HG03196 (cell line): ENCODE measurements at regions not wholly inside any gene's neighbourhood (a gene's known extent, or its start where the extent isn't known, plus 50 kb on each side); places are given as distances from the start of the nearest gene placed in this dataset.

Experiments used
- ATAC-seq: cut with Tn5 transposase; IDR thresholded peaks from one replicate; pipeline ENCODE4 v1.9.1; 2021; ENCODE audit not compliant: unreplicated experiment

DNA sequence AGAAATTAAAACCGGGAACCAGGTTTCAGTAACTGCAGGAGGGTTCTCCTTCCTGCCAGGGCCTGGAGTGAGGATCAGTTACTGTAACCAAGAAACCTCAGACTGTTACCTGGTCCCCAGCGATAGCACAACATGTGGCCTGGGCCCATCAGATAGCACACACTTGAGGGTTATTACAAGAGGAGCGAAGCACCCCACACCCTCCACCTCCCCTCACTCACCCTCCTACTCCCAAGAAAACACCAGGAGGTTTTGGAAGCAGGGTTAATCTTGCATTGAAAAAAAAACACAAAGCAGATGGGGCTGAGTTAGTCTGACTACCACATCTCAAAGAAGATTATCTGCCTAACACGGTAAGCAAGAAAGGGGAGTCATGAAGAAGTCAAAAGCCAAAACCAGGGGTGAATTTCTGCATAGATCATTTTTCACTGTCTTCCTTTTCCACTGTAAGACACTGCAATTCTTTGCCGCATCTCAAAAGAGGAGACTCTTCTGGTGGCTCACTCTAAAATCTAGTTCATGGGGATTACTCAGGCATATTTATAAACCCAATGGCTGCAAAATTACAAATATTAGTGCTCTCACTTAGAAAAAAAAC lies 75.9 kb upstream of the DOCK9 start:
- no peak for ATAC-seq

GRCh38 chr13:99055281-99055680 lies 77.4 kb upstream of the DOCK9 start:
- no peak for ATAC-seq

DNA sequence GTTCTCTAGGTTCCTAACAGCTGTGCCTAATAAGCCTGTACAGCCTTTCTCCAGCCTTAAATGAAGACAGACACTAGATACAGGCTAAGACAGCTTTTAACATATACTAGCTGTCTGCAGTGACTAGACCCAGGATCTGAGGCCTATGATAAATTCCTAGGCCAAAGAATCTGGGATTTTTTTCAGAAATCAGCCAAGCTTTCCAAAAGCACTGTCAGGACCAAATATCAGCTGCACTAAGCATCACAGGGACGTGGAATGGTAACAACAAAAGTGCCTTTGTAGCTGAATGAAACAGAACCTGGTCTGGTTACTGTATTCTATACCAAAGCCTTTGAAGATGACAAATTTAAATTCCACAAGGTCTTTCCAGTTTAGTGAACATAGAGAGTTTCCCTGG lies 77.9 kb upstream of the DOCK9 start:
- ATAC-seq = no peak

GRCh38 chr13:99056381-99057014 lies 78.6 kb upstream of the DOCK9 start:
- no peak for ATAC-seq

- ATAC-seq = no peak
These were observed 79.6 kb upstream of the DOCK9 start for GRCh38 chr13:99057310-99057975.

- no peak for ATAC-seq
These were observed 80.9 kb upstream of the DOCK9 start for GRCh38 chr13:99058527-99059495.

- no peak for ATAC-seq
These were observed 81.7 kb upstream of the DOCK9 start for GRCh38 chr13:99059498-99060075.

GRCh38 chr13:99061411-99061810 lies 83.5 kb upstream of the DOCK9 start:
- ATAC-seq = no peak

- ATAC-seq = no peak
These were observed 84.7 kb upstream of the DOCK9 start for GRCh38 chr13:99062593-99062992.

DNA sequence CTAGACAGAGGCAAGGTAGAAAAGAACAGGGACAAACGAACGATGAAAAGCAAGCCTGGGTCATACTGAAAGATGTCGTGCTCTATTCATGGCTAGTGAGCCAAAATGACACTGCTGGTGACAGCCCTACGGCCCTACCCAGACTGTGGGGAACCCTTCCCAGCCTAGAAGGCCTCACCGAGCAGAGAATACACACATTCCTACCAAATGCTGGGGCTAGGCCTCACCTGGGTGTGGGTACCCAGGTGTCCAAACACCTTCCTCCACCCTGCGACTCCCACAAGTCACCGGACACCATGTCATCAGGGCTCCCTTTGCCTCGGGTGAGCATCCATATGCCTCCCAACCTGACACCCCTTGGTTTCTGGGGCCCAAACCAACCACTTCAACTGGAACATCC lies 85.3 kb upstream of the DOCK9 start:
- no peak for ATAC-seq

GRCh38 chr13:99063952-99064351 lies 86.1 kb upstream of the DOCK9 start:
- ATAC-seq = no peak

- no peak for ATAC-seq
These were observed 86.9 kb upstream of the DOCK9 start for GRCh38 chr13:99064624-99065234.

GRCh38 chr13:99065235-99066015 lies 87.6 kb upstream of the DOCK9 start:
- ATAC-seq = no peak

- no peak for ATAC-seq
These were observed 88.4 kb upstream of the DOCK9 start for GRCh38 chr13:99066219-99066618.

DNA sequence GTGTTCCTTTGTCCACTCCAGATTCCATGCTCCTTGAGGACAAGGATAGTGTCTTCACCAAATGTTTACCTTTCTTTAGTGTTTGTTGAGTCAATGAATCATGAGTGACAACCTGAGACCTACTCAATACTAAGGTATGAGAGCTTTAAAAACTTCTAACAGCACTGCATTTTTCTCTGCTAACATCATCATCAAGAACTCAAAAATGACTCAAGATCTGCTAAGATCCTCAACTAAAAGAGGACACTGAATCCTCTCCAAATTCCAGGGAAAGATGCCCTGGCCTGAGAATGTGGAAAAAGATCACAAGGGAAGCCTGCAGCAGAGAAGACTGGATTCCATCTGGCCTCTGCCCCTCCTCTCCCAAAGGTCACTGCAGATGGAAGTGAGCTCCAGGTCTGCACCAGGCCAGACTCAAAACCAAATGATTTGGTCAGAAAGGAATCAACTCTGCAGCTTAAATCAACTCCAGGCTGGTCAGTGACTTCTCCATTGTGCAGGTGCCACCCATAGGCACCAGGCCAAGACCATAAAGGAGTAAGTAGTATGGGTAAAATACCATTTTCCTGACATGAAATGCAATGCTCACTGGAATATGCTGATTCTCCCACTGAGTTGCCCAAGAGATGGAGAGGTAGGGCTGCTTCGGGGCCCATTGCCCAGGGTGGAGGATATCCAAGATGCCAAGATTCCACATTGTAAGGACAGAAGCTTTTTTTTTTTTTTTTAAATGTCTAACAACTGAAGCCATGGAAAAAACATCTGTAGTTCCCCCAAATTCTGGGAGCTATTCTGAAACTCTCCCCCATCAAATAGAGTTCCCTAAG lies 89.5 kb upstream of the DOCK9 start:
- ATAC-seq = no peak

DNA sequence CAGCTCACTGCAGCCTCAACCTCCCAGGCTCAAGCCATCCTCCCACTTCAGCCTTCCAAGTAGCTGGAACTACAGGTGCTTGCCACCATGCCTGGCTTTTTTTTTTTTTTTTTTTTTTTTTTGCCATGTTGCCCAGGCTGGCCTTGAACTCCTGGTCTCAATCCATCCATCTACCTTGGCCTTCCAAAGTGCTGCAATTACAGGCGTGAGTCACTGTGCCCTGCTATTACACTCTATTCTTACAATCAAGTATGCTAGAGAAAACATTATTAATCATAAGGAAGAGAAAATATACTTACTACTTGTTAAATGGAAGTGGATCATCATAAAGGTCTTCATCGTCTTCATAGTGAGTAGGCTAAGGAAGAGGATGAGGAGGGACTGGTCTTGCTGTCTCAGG lies 93.3 kb upstream of the DOCK9 start:
- no peak for ATAC-seq

DNA sequence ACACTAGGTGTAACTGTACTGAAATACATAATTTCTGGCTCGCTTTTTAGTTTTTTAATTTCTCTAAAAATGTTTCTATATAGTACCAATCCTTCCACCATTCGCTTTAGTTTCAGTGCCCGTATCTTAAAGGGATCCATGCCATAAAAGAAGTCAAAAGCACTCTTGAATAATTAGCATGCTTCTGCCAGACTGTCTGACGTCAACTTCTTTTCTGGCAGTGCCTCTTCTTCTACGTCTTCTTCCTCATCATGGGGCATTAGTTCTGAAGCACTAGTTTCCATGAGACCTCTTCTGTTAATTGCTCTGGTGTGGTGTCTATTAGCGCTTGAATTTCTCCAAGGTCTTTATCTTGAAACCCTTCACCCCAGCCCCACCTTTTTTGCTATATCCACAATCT lies 93.8 kb upstream of the DOCK9 start:
- no peak for ATAC-seq

- ATAC-seq = no peak
These were observed 94.5 kb upstream of the DOCK9 start for GRCh38 chr13:99072356-99072755.

DNA sequence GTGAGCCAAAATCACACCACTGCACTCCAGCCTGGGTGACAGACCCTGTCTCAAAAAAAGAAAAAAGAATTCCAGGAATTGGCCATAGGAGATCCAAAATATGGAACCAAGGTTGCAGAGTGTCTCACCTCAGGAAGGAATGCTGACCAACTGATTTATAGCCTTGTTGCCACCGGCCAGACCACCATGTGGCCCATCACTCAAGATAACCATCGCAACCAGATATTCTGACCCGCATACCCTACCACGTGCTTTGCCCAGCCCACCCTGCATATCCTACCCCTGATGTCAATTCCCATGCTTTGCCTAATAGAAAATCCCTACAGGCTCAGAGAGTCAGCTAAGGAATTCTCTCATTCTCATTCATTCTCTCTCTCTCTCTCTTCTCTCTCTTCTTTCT lies 95.1 kb upstream of the DOCK9 start:
- no peak for ATAC-seq
